HL-60 (cell line): ENCODE measurements at regions not wholly inside any gene's neighbourhood (a gene's known extent, or its start where the extent isn't known, plus 50 kb on each side); places are given as distances from the start of the nearest gene placed in this dataset.

Source experiments
- DNase-seq, 2 experiments: peaks; one replicate each; pipeline ENCODE4 v3.0.0-alpha.2; 2010 to 2020; ENCODE audit warnings: low read depth in 1 of 2, low spot score in 1 of 2
- H3K27ac ChIP-seq: fragments of 250-450 bp; sonication (Bioruptor Pico); replicated peaks from 2 replicates; pipeline ENCODE4 v1.5.1; 2020; ENCODE audit warnings: mild to moderate bottlenecking, moderate library complexity
- H3K27me3 ChIP-seq: fragments of 250-450 bp; sonication (Bioruptor Pico); 2 replicates; pipeline ENCODE4 v1.5.1; 2021; ENCODE audit warnings: mild to moderate bottlenecking, moderate library complexity; ENCODE audit not compliant: insufficient read depth, poor library complexity, severe bottlenecking
- H3K4me3 ChIP-seq: replicated peaks from 2 replicates; pipeline ENCODE4 v1.5.1; 2011; ENCODE audit warnings: mild to moderate bottlenecking, control low read depth, low read length; ENCODE audit not compliant: insufficient read depth
- CTCF ChIP-seq: IDR thresholded peaks from one replicate; pipeline ENCODE4 v1.5.1; 2011; ENCODE audit warnings: low read length, control low read depth, inconsistent platforms; ENCODE audit not compliant: insufficient read depth
- GABPA ChIP-seq: IDR thresholded peaks from 2 replicates; pipeline ENCODE4 v1.6.1; 2012; ENCODE audit warnings: low read depth
- POLR2AphosphoS5 ChIP-seq: IDR thresholded peaks from 2 replicates; pipeline ENCODE4 v1.6.1; 2012; ENCODE audit warnings: low read depth
- REST ChIP-seq: IDR thresholded peaks from 2 replicates; pipeline ENCODE4 v1.6.1; 2012; ENCODE audit warnings: low read depth; ENCODE audit not compliant: insufficient replicate concordance
- SPI1 ChIP-seq: IDR thresholded peaks from 2 replicates; pipeline ENCODE4 v1.6.1; 2012; ENCODE audit warnings: low read depth, mild to moderate bottlenecking, borderline replicate concordance

GRCh38 chr10:20608503-20608902 is 288.6 kb downstream of the NEBL start:
- no peak overlapping the region for H3K27ac ChIP-seq
- H3K4me3 ChIP-seq = no peak overlapping the region
- DNase-seq = no peak
- no peak for TF ChIP-seq POLR2AphosphoS5
- TF ChIP-seq SPI1 = no peak
- no peak for TF ChIP-seq CTCF
- no peak for TF ChIP-seq REST
- no peak for TF ChIP-seq GABPA
- H3K27me3 ChIP-seq = no peaks in the 10 kb centered on the region

- DNase-seq = no peak
- Histone ChIP-seq H3K27ac (no peak overlapping the region), H3K4me3 (no peak overlapping the region), H3K27me3 (no peaks in the 10 kb centered on the region)
- TF ChIP-seq REST (no peak), CTCF (no peak), SPI1 (no peak), POLR2AphosphoS5 (no peak), GABPA (no peak)
These were observed 290.1 kb downstream of the NEBL start for GRCh38 chr10:20606985-20607384.

GRCh38 chr10:20601941-20602461 is 295.1 kb downstream of the NEBL start:
- no peaks in the 10 kb centered on the region for H3K27me3 ChIP-seq
- TF ChIP-seq CTCF (no peak), GABPA (no peak), REST (no peak), POLR2AphosphoS5 (no peak), SPI1 (no peak)
- H3K4me3 ChIP-seq = no peak overlapping the region
- no peak for DNase-seq
- no peak overlapping the region for H3K27ac ChIP-seq
